SU-DHL-6 (cell line): ENCODE measurements at regions not wholly inside any gene's neighbourhood (a gene's known extent, or its start where the extent isn't known, plus 50 kb on each side); places are given as distances from the start of the nearest gene placed in this dataset.

Source experiments
- H2AFZ ChIP-seq: fragments of 200-600 bp; sonication (generic); 2 replicates; pipeline ENCODE4 v1.6.1; 2014; ENCODE audit warnings: low read depth, mild to moderate bottlenecking, moderate library complexity, mixed read lengths, antibody characterized with exemption, low read length; ENCODE audit not compliant: severe bottlenecking
- H3F3A ChIP-seq: fragments of 200-600 bp; shearing (Covaris generic); 2 replicates; pipeline ENCODE4 v1.6.0; 2016; ENCODE audit warnings: antibody characterized with exemption, mild to moderate bottlenecking; ENCODE audit not compliant: insufficient read depth
- H3K27ac ChIP-seq: fragments of 200-600 bp; sonication (generic); 2 replicates; pipeline ENCODE4 v1.5.1; 2016; ENCODE audit warnings: low read depth, mild to moderate bottlenecking, low read length, moderate library complexity, mixed read lengths
- H3K27me3 ChIP-seq: fragments of 200-600 bp; sonication (generic), shearing (Covaris generic); 2 replicates; pipeline ENCODE4 v1.6.0; 2014; ENCODE audit warnings: mild to moderate bottlenecking, low read length
- H3K36me3 ChIP-seq: fragments of 200-600 bp; sonication (generic); 2 replicates; pipeline ENCODE4 v1.6.1; 2014; ENCODE audit warnings: mild to moderate bottlenecking, low read length, mixed read lengths
- H3K4me2 ChIP-seq: fragments of 300-600, 200-600 bp; shearing (Covaris generic), sonication (generic); 2 replicates; pipeline ENCODE4 v1.6.0; 2014; ENCODE audit warnings: low read length, low read depth, mild to moderate bottlenecking; ENCODE audit not compliant: poor library complexity, severe bottlenecking
- H3K4me3 ChIP-seq: fragments of 200-600 bp; sonication (generic); 2 replicates; pipeline ENCODE4 v1.5.1; 2014; ENCODE audit warnings: antibody characterized with exemption, low read length, mild to moderate bottlenecking, mixed read lengths; ENCODE audit not compliant: insufficient read depth, poor library complexity, severe bottlenecking
- H3K79me2 ChIP-seq: fragments of 200-600 bp; sonication (generic); 2 replicates; pipeline ENCODE4 v1.6.1; 2014; ENCODE audit warnings: mild to moderate bottlenecking, low read length, moderate library complexity; ENCODE audit not compliant: insufficient read depth
- H3K9ac ChIP-seq: fragments of 200-600 bp; sonication (generic); 2 replicates; pipeline ENCODE4 v1.7.0; 2014; ENCODE audit warnings: mild to moderate bottlenecking, low read length
- H3K9me2 ChIP-seq: fragments of 200-600 bp; sonication (generic); replicated peaks from 2 replicates; pipeline ENCODE4 v1.6.1; 2014; ENCODE audit warnings: low read length; ENCODE audit not compliant: insufficient read depth
- H3K9me3 ChIP-seq: fragments of 200-600 bp; sonication (generic); 2 replicates; pipeline ENCODE4 v1.6.1; 2014; ENCODE audit warnings: low read length, mixed read lengths; ENCODE audit not compliant: insufficient read depth
- H4K20me1 ChIP-seq: fragments of 200-600 bp; sonication (generic); 2 replicates; pipeline ENCODE4 v1.6.1; 2014; ENCODE audit warnings: low read depth, mild to moderate bottlenecking, antibody characterized with exemption, low read length, moderate library complexity, mixed read lengths
- EZH2phosphoT487 ChIP-seq: fragments of 200-600 bp; sonication (generic), shearing (Covaris generic); conservative IDR thresholded peaks from 2 replicates; pipeline ENCODE4 v1.6.1; 2018; ENCODE audit warnings: mild to moderate bottlenecking, antibody characterized with exemption, low read length, moderate library complexity, mixed read lengths
- TF ChIP-seq, protein P1 (sequence below): fragments of 200-600 bp; sonication (generic); IDR thresholded peaks from one replicate; pipeline ENCODE4 v1.5.1; 2017; ENCODE audit warnings: antibody characterized with exemption, mild to moderate bottlenecking, low read length, moderate library complexity; ENCODE audit not compliant: insufficient read depth, poor library complexity, severe bottlenecking

- H3K9me2 ChIP-seq = no peaks in the 10 kb centered on the region
- no peak overlapping the region for H3K4me2 ChIP-seq
- no peak overlapping the region for H2AFZ ChIP-seq
- peaks cover 10% of the 10 kb centered on the region; the same call in 1 of the 2 replicates for H3K9me3 ChIP-seq
- no peak overlapping the region for H3K4me3 ChIP-seq
- TF ChIP-seq, protein P1, sequence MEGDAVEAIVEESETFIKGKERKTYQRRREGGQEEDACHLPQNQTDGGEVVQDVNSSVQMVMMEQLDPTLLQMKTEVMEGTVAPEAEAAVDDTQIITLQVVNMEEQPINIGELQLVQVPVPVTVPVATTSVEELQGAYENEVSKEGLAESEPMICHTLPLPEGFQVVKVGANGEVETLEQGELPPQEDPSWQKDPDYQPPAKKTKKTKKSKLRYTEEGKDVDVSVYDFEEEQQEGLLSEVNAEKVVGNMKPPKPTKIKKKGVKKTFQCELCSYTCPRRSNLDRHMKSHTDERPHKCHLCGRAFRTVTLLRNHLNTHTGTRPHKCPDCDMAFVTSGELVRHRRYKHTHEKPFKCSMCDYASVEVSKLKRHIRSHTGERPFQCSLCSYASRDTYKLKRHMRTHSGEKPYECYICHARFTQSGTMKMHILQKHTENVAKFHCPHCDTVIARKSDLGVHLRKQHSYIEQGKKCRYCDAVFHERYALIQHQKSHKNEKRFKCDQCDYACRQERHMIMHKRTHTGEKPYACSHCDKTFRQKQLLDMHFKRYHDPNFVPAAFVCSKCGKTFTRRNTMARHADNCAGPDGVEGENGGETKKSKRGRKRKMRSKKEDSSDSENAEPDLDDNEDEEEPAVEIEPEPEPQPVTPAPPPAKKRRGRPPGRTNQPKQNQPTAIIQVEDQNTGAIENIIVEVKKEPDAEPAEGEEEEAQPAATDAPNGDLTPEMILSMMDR = no peak
- no peak for TF ChIP-seq EZH2phosphoT487
- H3K27ac ChIP-seq = no peak overlapping the region
- no peaks in the 10 kb centered on the region for H3F3A ChIP-seq
- H3K79me2 ChIP-seq = no peaks in the 10 kb centered on the region
- no peaks in the 10 kb centered on the region for H4K20me1 ChIP-seq
- no peaks in the 10 kb centered on the region for H3K36me3 ChIP-seq
- H3K27me3 ChIP-seq = no peaks in the 10 kb centered on the region
- H3K9ac ChIP-seq = no peak overlapping the region
Measured at GRCh38 chr4:155428128-155428527, 51.4 kb upstream of the MAP9 start.

- no peaks in the 10 kb centered on the region for H4K20me1 ChIP-seq
- no peak overlapping the region for H2AFZ ChIP-seq
- no peak overlapping the region for H3K4me2 ChIP-seq
- TF ChIP-seq EZH2phosphoT487 = no peak
- TF ChIP-seq, protein P1 = no peak
- no peaks in the 10 kb centered on the region for H3K36me3 ChIP-seq
- no peaks in the 10 kb centered on the region for H3K27me3 ChIP-seq
- no peak overlapping the region for H3K9ac ChIP-seq
- no peaks in the 10 kb centered on the region for H3K79me2 ChIP-seq
- H3K9me2 ChIP-seq = no peaks in the 10 kb centered on the region
- no peaks in the 10 kb centered on the region for H3F3A ChIP-seq
- H3K9me3 ChIP-seq = peaks cover 10% of the 10 kb centered on the region; the same call in 1 of the 2 replicates
- H3K27ac ChIP-seq = no peak overlapping the region
- H3K4me3 ChIP-seq = no peak overlapping the region
Measured at GRCh38 chr4:155426953-155427352, 50.2 kb upstream of the MAP9 start.
